SK-N-DZ (cell line): ENCODE measurements at regions not wholly inside any gene's neighbourhood (a gene's known extent, or its start where the extent isn't known, plus 50 kb on each side); places are given as distances from the start of the nearest gene placed in this dataset.

Experiments used
- DNase-seq: peaks from one replicate; pipeline ENCODE4 v3.0.0-alpha.2; 2015; ENCODE audit warnings: low spot score

- no peak for DNase-seq
These were observed 366.6 kb upstream of the NCAM2 start for GRCh38 chr21:20631633-20632032.

- DNase-seq: no peak
These were observed 359.2 kb upstream of the NCAM2 start for GRCh38 chr21:20639026-20639425.

GRCh38 chr21:20641241-20641640 lies 357.0 kb upstream of the NCAM2 start:
- DNase-seq: no peak

- DNase-seq: no peak
These were observed 355.5 kb upstream of the NCAM2 start for GRCh38 chr21:20642681-20643080.

- DNase-seq: no peak
These were observed 353.7 kb upstream of the NCAM2 start for GRCh38 chr21:20644552-20644951.

- DNase-seq: no peak
These were observed 352.9 kb upstream of the NCAM2 start for GRCh38 chr21:20645344-20645743.

- DNase-seq: no peak
These were observed 351.6 kb upstream of the NCAM2 start for GRCh38 chr21:20646431-20647165.

- no peak for DNase-seq
These were observed 350.6 kb upstream of the NCAM2 start for GRCh38 chr21:20647607-20648006.

- DNase-seq: no peak
These were observed 349.0 kb upstream of the NCAM2 start for GRCh38 chr21:20649231-20649630.

GRCh38 chr21:20652846-20653245 lies 345.4 kb upstream of the NCAM2 start:
- no peak for DNase-seq

- DNase-seq: no peak
These were observed 337.0 kb upstream of the NCAM2 start for GRCh38 chr21:20661246-20661645.

- DNase-seq: no peak
These were observed 336.3 kb upstream of the NCAM2 start for GRCh38 chr21:20661745-20662422.

GRCh38 chr21:20662514-20662913 lies 335.7 kb upstream of the NCAM2 start:
- no peak for DNase-seq

- no peak for DNase-seq
These were observed 330.3 kb upstream of the NCAM2 start for GRCh38 chr21:20667931-20668330.

GRCh38 chr21:20685475-20685874 lies 312.7 kb upstream of the NCAM2 start:
- no peak for DNase-seq

- DNase-seq: no peak
These were observed 299.6 kb upstream of the NCAM2 start for GRCh38 chr21:20698585-20698984.

- no peak for DNase-seq
These were observed 297.0 kb upstream of the NCAM2 start for GRCh38 chr21:20701235-20701634.

- peak; percentile 8 for DNase-seq
These were observed 295.0 kb upstream of the NCAM2 start for GRCh38 chr21:20703112-20703767.

GRCh38 chr21:20720623-20721022 lies 277.6 kb upstream of the NCAM2 start:
- no peak for DNase-seq

- no peak for DNase-seq
These were observed 277.1 kb upstream of the NCAM2 start for GRCh38 chr21:20721151-20721550.

GRCh38 chr21:20728691-20729090 lies 269.5 kb upstream of the NCAM2 start:
- no peak for DNase-seq

- DNase-seq: no peak
These were observed 268.8 kb upstream of the NCAM2 start for GRCh38 chr21:20729376-20729775.

- DNase-seq: peak; percentile 3
These were observed 267.8 kb upstream of the NCAM2 start for GRCh38 chr21:20730441-20730840.
